Astrocyte of the spinal cord (primary cell): ENCODE measurements at regions not wholly inside any gene's neighbourhood (a gene's known extent, or its start where the extent isn't known, plus 50 kb on each side); places are given as distances from the start of the nearest gene placed in this dataset.
A peak's percentile ranks its signal among the peaks of the same experiment; 100 is the strongest.

Experiments used
- DNase-seq: peaks from one replicate; pipeline ENCODE4 v3.0.0; 2011; ENCODE audit warnings: low read depth, low spot score
- H3K4me3 ChIP-seq: 2 replicates; pipeline ENCODE4 v1.5.1; 2011; ENCODE audit warnings: low read depth, mild to moderate bottlenecking, low read length, moderate library complexity
- in situ Hi-C: cut with HindIII; loops from 2 replicates; pipeline ENCODE4 v1.10.0; 2017; ENCODE audit warnings: low sequenced_read_pairs
- TF ChIP-seq, protein P1 (sequence below): IDR thresholded peaks from 2 replicates; pipeline ENCODE4 v1.5.1; 2012; ENCODE audit warnings: low read depth, mild to moderate bottlenecking, low read length, inconsistent platforms

DNA sequence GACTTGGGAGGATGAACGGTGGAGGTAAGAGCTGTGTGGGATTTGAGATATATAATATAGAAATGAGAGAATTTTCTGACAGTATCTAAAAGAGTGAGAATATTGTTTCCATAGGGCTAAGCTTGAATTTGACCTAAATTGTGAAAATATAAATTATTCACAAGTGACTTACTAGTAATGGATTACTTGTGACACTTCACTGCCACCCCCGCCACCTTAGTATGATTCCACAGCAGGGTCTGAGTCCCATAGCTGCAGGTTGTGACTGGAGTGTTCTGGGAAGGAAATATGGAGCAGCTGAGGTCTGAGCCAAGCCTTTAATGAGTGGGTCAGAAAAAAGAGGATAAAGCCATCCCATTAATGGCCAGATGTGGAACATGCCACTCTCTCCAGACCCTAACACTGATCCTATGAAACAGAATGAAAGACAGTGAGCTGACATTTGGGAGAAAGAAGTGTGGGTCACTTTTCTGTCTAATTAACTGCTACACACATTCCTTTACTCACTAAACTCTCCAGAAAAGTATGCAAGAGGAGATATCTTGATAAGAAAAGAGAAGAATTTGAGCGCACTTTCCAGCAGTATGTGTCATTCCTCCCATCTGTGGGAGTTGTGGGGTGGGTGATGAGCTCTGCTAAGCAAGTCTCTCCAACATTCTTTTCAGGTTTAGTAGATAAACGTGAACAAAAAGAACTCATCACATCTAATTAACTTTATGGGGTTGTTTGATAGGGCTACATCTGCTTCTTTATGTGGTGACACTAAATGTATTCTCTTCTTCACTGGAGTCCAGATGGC is 1193.4 kb downstream of the SORCS3 start:
- in situ Hi-C loops = no loop called here
- TF ChIP-seq, protein P1, sequence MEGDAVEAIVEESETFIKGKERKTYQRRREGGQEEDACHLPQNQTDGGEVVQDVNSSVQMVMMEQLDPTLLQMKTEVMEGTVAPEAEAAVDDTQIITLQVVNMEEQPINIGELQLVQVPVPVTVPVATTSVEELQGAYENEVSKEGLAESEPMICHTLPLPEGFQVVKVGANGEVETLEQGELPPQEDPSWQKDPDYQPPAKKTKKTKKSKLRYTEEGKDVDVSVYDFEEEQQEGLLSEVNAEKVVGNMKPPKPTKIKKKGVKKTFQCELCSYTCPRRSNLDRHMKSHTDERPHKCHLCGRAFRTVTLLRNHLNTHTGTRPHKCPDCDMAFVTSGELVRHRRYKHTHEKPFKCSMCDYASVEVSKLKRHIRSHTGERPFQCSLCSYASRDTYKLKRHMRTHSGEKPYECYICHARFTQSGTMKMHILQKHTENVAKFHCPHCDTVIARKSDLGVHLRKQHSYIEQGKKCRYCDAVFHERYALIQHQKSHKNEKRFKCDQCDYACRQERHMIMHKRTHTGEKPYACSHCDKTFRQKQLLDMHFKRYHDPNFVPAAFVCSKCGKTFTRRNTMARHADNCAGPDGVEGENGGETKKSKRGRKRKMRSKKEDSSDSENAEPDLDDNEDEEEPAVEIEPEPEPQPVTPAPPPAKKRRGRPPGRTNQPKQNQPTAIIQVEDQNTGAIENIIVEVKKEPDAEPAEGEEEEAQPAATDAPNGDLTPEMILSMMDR = no peak
- no peak for DNase-seq

DNA sequence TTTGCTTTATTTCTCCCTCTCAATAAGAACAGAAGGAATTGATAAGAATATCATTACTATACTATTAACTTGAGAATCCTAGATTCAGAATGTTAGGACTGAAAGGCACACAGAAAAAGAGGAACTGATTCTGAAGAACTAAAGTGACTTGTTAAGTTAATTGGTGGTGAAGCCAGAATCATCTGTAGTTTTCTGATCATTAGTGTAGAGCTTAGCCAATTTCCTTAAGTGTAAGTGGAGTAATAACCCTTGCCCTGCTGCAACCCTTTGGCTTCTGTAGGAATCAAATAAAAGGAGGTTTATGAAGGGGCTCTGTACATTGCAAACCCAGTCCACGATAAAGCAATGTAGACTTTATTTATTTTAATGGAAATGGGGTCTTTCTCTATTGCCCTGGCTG is 1186.0 kb downstream of the SORCS3 start:
- TF ChIP-seq, protein P1 = no peak
- DNase-seq = no peak
- in situ Hi-C loops = no loop called here
- no peak overlapping the region for H3K4me3 ChIP-seq

More for the DNA sequence above, 1193.4 kb downstream of the SORCS3 start:
- no peak overlapping the region for H3K4me3 ChIP-seq

DNA sequence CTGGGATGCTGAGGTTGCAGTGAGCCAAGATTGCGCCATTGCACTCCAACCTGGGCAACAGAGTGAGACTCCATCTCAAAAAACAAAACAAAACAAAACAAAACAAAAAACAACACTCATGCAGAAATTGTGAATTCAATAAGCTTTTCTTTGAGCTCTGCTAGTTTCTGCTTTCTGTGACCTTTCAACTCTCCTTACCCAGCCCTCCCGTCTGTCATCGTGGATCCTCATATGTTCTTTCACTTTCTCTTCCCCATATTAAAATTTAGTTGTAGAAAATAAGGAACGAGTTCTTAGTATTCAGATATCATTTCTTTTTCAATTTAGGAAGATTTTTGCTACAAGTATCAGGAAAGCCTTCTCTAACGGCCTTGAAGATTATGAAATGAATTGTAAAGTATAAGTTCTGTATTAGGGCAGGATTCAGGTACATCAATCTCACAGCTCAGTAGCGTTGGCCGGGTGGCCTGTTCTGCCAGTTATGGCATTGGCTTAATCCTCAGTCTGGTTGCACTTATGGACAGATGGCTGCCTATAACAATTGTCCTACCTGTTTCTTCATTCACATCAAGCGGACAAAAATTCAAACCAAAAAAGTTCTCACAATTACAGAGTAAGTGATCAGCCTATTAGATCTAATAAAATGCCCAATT is 1167.0 kb downstream of the SORCS3 start:
- DNase-seq = no peak
- TF ChIP-seq, protein P1 = no peak
- in situ Hi-C loops = no loop called here

DNA sequence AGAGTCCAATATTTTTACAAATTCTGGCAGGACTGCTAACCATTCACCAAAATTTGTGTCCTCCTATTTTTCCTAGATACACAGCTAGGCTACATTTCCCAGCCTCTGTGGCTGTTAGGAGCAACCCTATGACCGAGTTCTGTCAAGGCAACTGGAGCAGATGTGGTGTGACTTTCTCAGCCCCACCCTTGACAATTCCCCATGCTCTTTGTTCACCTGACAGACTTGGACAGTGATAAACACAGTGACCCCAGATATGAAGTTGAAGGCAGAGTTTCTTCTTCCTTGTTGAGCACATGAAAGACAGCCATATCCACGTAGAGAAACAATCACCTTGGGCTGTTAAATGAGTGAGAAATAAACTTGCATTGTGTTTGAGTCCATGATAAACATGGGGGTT is 1162.1 kb downstream of the SORCS3 start:
- TF ChIP-seq, protein P1 = no peak
- in situ Hi-C loops = no loop called here
- no peak overlapping the region for H3K4me3 ChIP-seq
- no peak for DNase-seq

More for the DNA sequence above, 1167.0 kb downstream of the SORCS3 start:
- H3K4me3 ChIP-seq = no peak overlapping the region

DNA sequence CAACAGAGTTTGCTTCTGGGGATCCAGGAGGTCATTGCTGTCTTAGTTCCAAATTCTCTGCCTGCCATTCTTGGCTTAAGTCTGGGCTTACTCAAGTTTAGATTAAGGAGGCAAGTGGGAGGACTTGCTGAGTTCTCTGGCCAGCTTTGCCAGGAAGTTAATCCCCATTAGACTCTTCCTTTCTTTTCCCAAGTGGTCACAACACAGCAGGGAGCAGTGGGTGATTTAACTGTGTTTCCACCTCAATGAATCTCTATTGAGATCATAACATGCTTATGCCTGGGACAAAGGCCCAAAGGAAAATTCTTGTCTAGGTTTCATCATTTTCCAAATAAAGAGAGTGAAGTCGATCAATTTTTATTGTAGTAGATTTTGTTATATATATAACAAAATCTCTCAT is 1159.6 kb downstream of the SORCS3 start:
- in situ Hi-C loops = no loop called here
- no peak overlapping the region for H3K4me3 ChIP-seq
- peak; percentile 56 for DNase-seq
- TF ChIP-seq, protein P1 = no peak

DNA sequence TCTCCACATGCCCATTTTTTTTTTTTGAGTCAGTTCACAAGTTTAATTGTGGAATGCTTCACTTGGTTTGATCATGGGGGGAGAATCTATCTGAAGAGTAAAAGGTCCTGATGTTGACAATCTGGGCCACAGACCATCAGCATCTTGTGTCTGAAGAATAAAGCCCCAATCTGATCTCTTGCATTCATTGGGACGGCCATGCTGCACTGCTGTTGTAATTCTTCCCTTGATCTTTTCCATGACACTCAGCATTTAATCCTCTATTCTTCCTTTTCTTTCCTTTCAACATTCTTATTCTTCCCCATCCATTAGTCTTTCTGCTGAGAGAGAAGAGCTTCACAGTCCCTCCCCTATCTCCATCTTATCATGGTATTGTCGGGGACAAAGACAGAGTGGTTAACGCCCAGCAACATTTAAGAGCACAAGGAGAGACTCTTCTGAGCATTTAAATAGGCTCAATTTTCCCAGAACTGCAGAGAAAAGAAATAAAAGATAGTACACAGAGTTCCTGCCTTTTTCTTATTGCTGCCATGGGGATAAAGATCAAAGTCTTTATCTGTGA is 1157.3 kb downstream of the SORCS3 start:
- no peak for DNase-seq
- H3K4me3 ChIP-seq = no peak overlapping the region
- TF ChIP-seq, protein P1 = no peak
- in situ Hi-C loops = no loop called here
